ENCODE measurements at regions not wholly inside any gene's neighbourhood (a gene's known extent, or its start where the extent isn't known, plus 50 kb on each side); places are given as distances from the start of the nearest gene placed in this dataset.

GRCh38 chr1:14539953-14540563 lies 58.4 kb upstream of the KAZN start:
- no peak overlapping the region for H3K9ac ChIP-seq
- H3K9me3 ChIP-seq (ENCODE audit: control insufficient read depth, low read length): no peaks in the 10 kb centered on the region
- TF ChIP-seq CTCF (IDR thresholded peaks at IDR 0.05): no peak
- no peak overlapping the region for H3K4me3 ChIP-seq (ENCODE audit: low read depth, low read length)
- no peaks in the 10 kb centered on the region for H3K4me1 ChIP-seq
- H3K27ac ChIP-seq: no peak overlapping the region
- no peaks in the 10 kb centered on the region for H3K36me3 ChIP-seq (ENCODE audit: control insufficient read depth, insufficient read depth, low read length)
- H3K4me2 ChIP-seq (ENCODE audit: low read length): no peak overlapping the region
- H2AFZ ChIP-seq: no peak overlapping the region
- no peaks in the 10 kb centered on the region for H3K27me3 ChIP-seq (ENCODE audit: control insufficient read depth, insufficient read depth, low read length)
- no peaks in the 10 kb centered on the region for H3K79me2 ChIP-seq

GRCh38 chr1:14541348-14541747 lies 57.1 kb upstream of the KAZN start:
- TF ChIP-seq CTCF (IDR thresholded peaks at IDR 0.05): no peak
- Histone ChIP-seq H2AFZ (no peak overlapping the region), H3K4me2 (ENCODE audit: low read length) (no peak overlapping the region), H3K27me3 (ENCODE audit: control insufficient read depth, insufficient read depth, low read length) (no peaks in the 10 kb centered on the region), H3K9me3 (ENCODE audit: control insufficient read depth, low read length) (no peaks in the 10 kb centered on the region), H3K4me3 (ENCODE audit: low read depth, low read length) (no peak overlapping the region), H3K79me2 (no peaks in the 10 kb centered on the region), H3K4me1 (no peaks in the 10 kb centered on the region), H3K36me3 (ENCODE audit: control insufficient read depth, insufficient read depth, low read length) (no peaks in the 10 kb centered on the region), H3K9ac (no peak overlapping the region), H3K27ac (no peak overlapping the region)

GRCh38 chr1:14543191-14543840 lies 55.2 kb upstream of the KAZN start:
- Histone ChIP-seq H3K79me2 (no peaks in the 10 kb centered on the region), H3K27ac (no peak overlapping the region), H3K9ac (no peak overlapping the region), H2AFZ (no peak overlapping the region), H3K4me2 (ENCODE audit: low read length) (no peak overlapping the region), H3K4me1 (no peaks in the 10 kb centered on the region), H3K36me3 (ENCODE audit: control insufficient read depth, insufficient read depth, low read length) (no peaks in the 10 kb centered on the region), H3K9me3 (ENCODE audit: control insufficient read depth, low read length) (no peaks in the 10 kb centered on the region), H3K4me3 (ENCODE audit: low read depth, low read length) (no peak overlapping the region), H3K27me3 (ENCODE audit: control insufficient read depth, insufficient read depth, low read length) (no peaks in the 10 kb centered on the region)
- TF ChIP-seq CTCF (IDR thresholded peaks at IDR 0.05): no peak

- H2AFZ ChIP-seq: no peak overlapping the region
- H3K9ac ChIP-seq: no peak overlapping the region
- H3K36me3 ChIP-seq (ENCODE audit: control insufficient read depth, insufficient read depth, low read length): no peaks in the 10 kb centered on the region
- no peak overlapping the region for H3K27ac ChIP-seq
- TF ChIP-seq CTCF (IDR thresholded peaks at IDR 0.05): no peak
- no peak overlapping the region for H3K4me3 ChIP-seq (ENCODE audit: low read depth, low read length)
- no peaks in the 10 kb centered on the region for H3K9me3 ChIP-seq (ENCODE audit: control insufficient read depth, low read length)
- H3K79me2 ChIP-seq: no peaks in the 10 kb centered on the region
- H3K4me1 ChIP-seq: no peaks in the 10 kb centered on the region
- no peaks in the 10 kb centered on the region for H3K27me3 ChIP-seq (ENCODE audit: control insufficient read depth, insufficient read depth, low read length)
- H3K4me2 ChIP-seq (ENCODE audit: low read length): no peak overlapping the region
These were observed 54.2 kb upstream of the KAZN start for GRCh38 chr1:14544319-14544718.

Data from parathyroid adenoma (tissue), 2 donors.